CD4-positive, alpha-beta T cell (primary cell): ENCODE measurements at regions not wholly inside any gene's neighbourhood (a gene's known extent, or its start where the extent isn't known, plus 50 kb on each side); places are given as distances from the start of the nearest gene placed in this dataset.

Experiments
- ATAC-seq: fragments of 200-7000 bp; cut with Tn5 transposase; one replicate; pipeline ENCODE4 v1.10.0; 2022; ENCODE audit warnings: mild to moderate bottlenecking; ENCODE audit not compliant: poor library complexity
- CTCF ChIA-PET: fragments of 350-600 bp; sonication (Branson Sonifier 250); formaldehyde crosslinking; loops from one replicate; lab custom pipeline; 2021; ENCODE audit warnings: antibody characterized with exemption, inconsistent platforms; lab: Charles Lee
- POLR2A ChIA-PET: fragments of 350-600 bp; sonication (Branson Sonifier 250); formaldehyde crosslinking; loops from one replicate; lab custom pipeline; 2021; ENCODE audit warnings: antibody characterized with exemption, inconsistent platforms; lab: Charles Lee
- DNase-seq, 14 experiments: peaks; one replicate each; pipeline ENCODE4 v3.0.0-alpha.2; 2013 to 2020; ENCODE audit warnings: mixed read lengths in 2 of 14
- H3K27ac ChIP-seq, 2 donors: one replicate each; pipeline versions ENCODE4 v1.5.1 to v1.7.0; 2013; ENCODE audit warnings: low read length in 2 of 2, low read depth in 1 of 2, mild to moderate bottlenecking in 1 of 2
- H3K27me3 ChIP-seq, 2 experiments: 1 replicate in 1 of 2; 2 replicates in 1 of 2; pipeline versions ENCODE4 v1.6.1 to v1.7.0; 2013; ENCODE audit warnings: low read length in 2 of 2, control low read depth in 1 of 2, mild to moderate bottlenecking in 1 of 2, moderate library complexity in 1 of 2; ENCODE audit not compliant: insufficient read depth in 2 of 2, control insufficient read depth in 1 of 2
- H3K36me3 ChIP-seq: one replicate; pipeline ENCODE4 v1.6.1; 2013; ENCODE audit warnings: low read length, control low read depth; ENCODE audit not compliant: insufficient read depth
- H3K4me1 ChIP-seq: one replicate; pipeline ENCODE4 v1.6.1; 2013; ENCODE audit warnings: low read length, control low read depth; ENCODE audit not compliant: insufficient read depth
- H3K4me3 ChIP-seq: one replicate; pipeline ENCODE4 v1.5.1; 2013; ENCODE audit warnings: mild to moderate bottlenecking, low read length, moderate library complexity
- H3K9me3 ChIP-seq, 2 experiments: 1 replicate in 1 of 2; 2 replicates in 1 of 2; pipeline versions ENCODE4 v1.6.1 to v1.7.0; 2013; ENCODE audit warnings: low read length in 2 of 2, mild to moderate bottlenecking in 2 of 2, control low read depth in 1 of 2, moderate library complexity in 1 of 2; ENCODE audit not compliant: control insufficient read depth in 1 of 2, insufficient read depth in 1 of 2
- H3K27ac Mint-ChIP-seq: one replicate; pipeline ENCODE4 v1.8.0; 2020; ENCODE audit warnings: mixed read lengths
- H3K27me3 Mint-ChIP-seq: one replicate; pipeline ENCODE4 v1.8.0; 2021; ENCODE audit warnings: mixed read lengths
- H3K36me3 Mint-ChIP-seq: one replicate; pipeline ENCODE4 v1.8.0; 2021; ENCODE audit warnings: low read depth, mixed read lengths
- H3K4me1 Mint-ChIP-seq: one replicate; pipeline ENCODE4 v1.8.0; 2021; ENCODE audit warnings: low read depth, mixed read lengths
- H3K4me3 Mint-ChIP-seq: one replicate; pipeline ENCODE4 v1.8.0; 2020; ENCODE audit warnings: mild to moderate bottlenecking, mixed read lengths
- H3K9me3 Mint-ChIP-seq: one replicate; pipeline ENCODE4 v1.8.0; 2020; ENCODE audit warnings: mixed read lengths
- CTCF ChIP-seq: fragments of 200-600 bp; IDR thresholded peaks from one replicate; pipeline ENCODE4 v1.8.0; 2022; ENCODE audit warnings: antibody characterized with exemption, mild to moderate bottlenecking
- intact Hi-C, 2 experiments: fragments of 100-400 bp; cut with DNase I in 1 of 2; cut with micrococcal nuclease in 1 of 2; formaldehyde crosslinking; loops; one replicate each; pipeline versions ENCODE4 v1.15.1 to v1.9.0; 2023 to 2025; cut with DNase I, micrococcal nuclease

- Histone ChIP-seq H3K9me3 (peaks cover 0 to 7% of the 10 kb centered on the region in 2 experiments), H3K36me3 (no peaks in the 10 kb centered on the region), H3K27ac (no peak overlapping the region), H3K27me3 (no peaks in the 10 kb centered on the region), H3K4me3 (no peak overlapping the region), H3K4me1 (no peaks in the 10 kb centered on the region)
- Mint-ChIP-seq H3K27me3 (no peaks in the 10 kb centered on the region), H3K9me3 (peaks cover 6% of the 10 kb centered on the region), H3K4me3 (no peak overlapping the region), H3K27ac (no peak overlapping the region), H3K4me1 (no peaks in the 10 kb centered on the region), H3K36me3 (no peaks in the 10 kb centered on the region)
- intact Hi-C loops: no loop called here
- no peak for TF ChIP-seq CTCF
- ChIA-PET POLR2A (no interaction called here), CTCF (no interaction called here)
- ATAC-seq (no peak), DNase-seq (no peak)
Measured at GRCh38 chr9:115923410-115923809, 230.2 kb upstream of the PAPPA start.

- H3K4me3 Mint-ChIP-seq: no peak overlapping the region
- intact Hi-C loops: no loop called here
- no peaks in the 10 kb centered on the region for H3K27me3 ChIP-seq
- no peaks in the 10 kb centered on the region for H3K27me3 Mint-ChIP-seq
- H3K4me1 ChIP-seq: no peaks in the 10 kb centered on the region
- no peak overlapping the region for H3K4me3 ChIP-seq
- no peaks in the 10 kb centered on the region for H3K4me1 Mint-ChIP-seq
- no peak overlapping the region for H3K27ac Mint-ChIP-seq
- DNase-seq (no peak), ATAC-seq (no peak)
- ChIA-PET POLR2A (no interaction called here), CTCF (no interaction called here)
- no peaks in the 10 kb centered on the region for H3K36me3 ChIP-seq
- H3K36me3 Mint-ChIP-seq: no peaks in the 10 kb centered on the region
- H3K9me3 ChIP-seq: peaks cover 0 to 7% of the 10 kb centered on the region in 2 experiments
- H3K9me3 Mint-ChIP-seq: peaks cover 6% of the 10 kb centered on the region
- TF ChIP-seq CTCF: no peak
- H3K27ac ChIP-seq: no peak overlapping the region
Measured at GRCh38 chr9:115923903-115924668, 229.5 kb upstream of the PAPPA start.

DNA sequence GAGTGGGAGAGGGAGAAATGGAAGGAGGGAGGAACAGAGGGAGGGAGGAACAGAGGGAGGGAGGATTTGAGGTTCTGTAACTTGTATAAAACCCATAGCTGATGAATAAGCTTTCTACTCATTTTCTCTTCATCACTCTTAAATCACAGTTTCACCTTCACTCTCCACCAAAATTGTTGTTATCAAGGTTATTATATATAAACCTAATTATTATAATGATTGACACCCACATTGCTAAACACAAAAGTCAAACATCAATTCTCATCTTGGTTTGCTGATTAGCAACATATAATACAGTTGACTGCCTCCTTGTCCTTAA, 229.0 kb upstream of the PAPPA start:
- H3K27me3 ChIP-seq: no peaks in the 10 kb centered on the region
- intact Hi-C loops: no loop called here
- H3K4me3 ChIP-seq: no peak overlapping the region
- no peaks in the 10 kb centered on the region for H3K36me3 ChIP-seq
- Mint-ChIP-seq H3K4me1 (no peaks in the 10 kb centered on the region), H3K27me3 (no peaks in the 10 kb centered on the region), H3K4me3 (no peak overlapping the region), H3K9me3 (peaks cover 6% of the 10 kb centered on the region), H3K27ac (no peak overlapping the region), H3K36me3 (no peaks in the 10 kb centered on the region)
- POLR2A ChIA-PET: no interaction called here
- CTCF ChIA-PET: no interaction called here
- H3K9me3 ChIP-seq: peaks cover 0 to 12% of the 10 kb centered on the region in 2 experiments
- ATAC-seq (no peak), DNase-seq (no peak)
- no peaks in the 10 kb centered on the region for H3K4me1 ChIP-seq
- no peak overlapping the region for H3K27ac ChIP-seq
- TF ChIP-seq CTCF: no peak
